Parathyroid adenoma (tissue), 2 donors: ENCODE measurements at regions not wholly inside any gene's neighbourhood (a gene's known extent, or its start where the extent isn't known, plus 50 kb on each side); places are given as distances from the start of the nearest gene placed in this dataset.

Source experiments
- H2AFZ ChIP-seq: fragments of 300-600 bp; sonication (generic); one replicate; pipeline ENCODE4 v1.7.0; 2017; ENCODE audit warnings: antibody characterized with exemption, mild to moderate bottlenecking
- H3K27ac ChIP-seq: fragments of 300-600 bp; sonication (generic); one replicate; pipeline ENCODE4 v1.7.0; 2017
- H3K27me3 ChIP-seq: fragments of 300-600 bp; sonication (generic); one replicate; pipeline ENCODE4 v1.7.0; 2017; ENCODE audit warnings: low read length; ENCODE audit not compliant: control insufficient read depth, insufficient read depth
- H3K36me3 ChIP-seq: fragments of 300-600 bp; sonication (generic); one replicate; pipeline ENCODE4 v1.7.0; 2017; ENCODE audit warnings: low read length; ENCODE audit not compliant: control insufficient read depth, insufficient read depth
- H3K4me1 ChIP-seq: fragments of 300-600 bp; sonication (generic); one replicate; pipeline ENCODE4 v1.7.0; 2017; ENCODE audit warnings: control low read depth
- H3K4me2 ChIP-seq: fragments of 300-600 bp; sonication (generic); one replicate; pipeline ENCODE4 v1.7.0; 2017; ENCODE audit warnings: low read length
- H3K4me3 ChIP-seq: fragments of 300-600 bp; sonication (generic); one replicate; pipeline ENCODE4 v1.7.0; 2017; ENCODE audit warnings: low read depth, low read length
- H3K79me2 ChIP-seq: fragments of 300-600 bp; sonication (generic); one replicate; pipeline ENCODE4 v1.7.0; 2017; ENCODE audit warnings: control low read depth
- H3K9ac ChIP-seq: fragments of 300-600 bp; sonication (generic); one replicate; pipeline ENCODE4 v1.7.0; 2017; ENCODE audit warnings: mild to moderate bottlenecking
- H3K9me3 ChIP-seq: fragments of 300-600 bp; sonication (generic); one replicate; pipeline ENCODE4 v1.7.0; 2017; ENCODE audit warnings: low read length; ENCODE audit not compliant: control insufficient read depth
- CTCF ChIP-seq: fragments of 300-600 bp; sonication (generic); IDR thresholded peaks from one replicate; pipeline ENCODE4 v1.7.0; 2017; ENCODE audit warnings: antibody characterized with exemption, mild to moderate bottlenecking
- donor health status: primary hyperparathyroidism.

- no peaks in the 10 kb centered on the region for H3K27me3 ChIP-seq
- H3K79me2 ChIP-seq: no peaks in the 10 kb centered on the region
- H2AFZ ChIP-seq: no peak overlapping the region
- H3K9me3 ChIP-seq: no peaks in the 10 kb centered on the region
- no peaks in the 10 kb centered on the region for H3K4me1 ChIP-seq
- H3K27ac ChIP-seq: no peak overlapping the region
- H3K4me3 ChIP-seq: no peak overlapping the region
- H3K36me3 ChIP-seq: no peaks in the 10 kb centered on the region
- no peak overlapping the region for H3K4me2 ChIP-seq
- H3K9ac ChIP-seq: no peak overlapping the region
- no peak for TF ChIP-seq CTCF
Observed at GRCh38 chr20:7090001-7090400, 322.5 kb downstream of the BMP2 start.

GRCh38 chr20:7090811-7091210 is 323.3 kb downstream of the BMP2 start:
- H3K27me3 ChIP-seq: no peaks in the 10 kb centered on the region
- no peak overlapping the region for H2AFZ ChIP-seq
- no peak for TF ChIP-seq CTCF
- H3K4me1 ChIP-seq: no peaks in the 10 kb centered on the region
- no peaks in the 10 kb centered on the region for H3K79me2 ChIP-seq
- H3K9me3 ChIP-seq: no peaks in the 10 kb centered on the region
- no peak overlapping the region for H3K4me3 ChIP-seq
- H3K9ac ChIP-seq: no peak overlapping the region
- no peak overlapping the region for H3K27ac ChIP-seq
- no peaks in the 10 kb centered on the region for H3K36me3 ChIP-seq
- H3K4me2 ChIP-seq: no peak overlapping the region

- no peaks in the 10 kb centered on the region for H3K4me1 ChIP-seq
- H3K27ac ChIP-seq: no peak overlapping the region
- no peak overlapping the region for H2AFZ ChIP-seq
- H3K36me3 ChIP-seq: no peaks in the 10 kb centered on the region
- H3K4me2 ChIP-seq: no peak overlapping the region
- no peak for TF ChIP-seq CTCF
- no peak overlapping the region for H3K4me3 ChIP-seq
- H3K9me3 ChIP-seq: no peaks in the 10 kb centered on the region
- H3K9ac ChIP-seq: no peak overlapping the region
- no peaks in the 10 kb centered on the region for H3K79me2 ChIP-seq
- H3K27me3 ChIP-seq: no peaks in the 10 kb centered on the region
Observed at GRCh38 chr20:7091655-7092054, 324.2 kb downstream of the BMP2 start.

GRCh38 chr20:7094438-7094997 is 327.0 kb downstream of the BMP2 start:
- no peaks in the 10 kb centered on the region for H3K27me3 ChIP-seq
- H3K4me1 ChIP-seq: no peaks in the 10 kb centered on the region
- H3K9me3 ChIP-seq: no peaks in the 10 kb centered on the region
- peak; percentile 35 for TF ChIP-seq CTCF
- no peak overlapping the region for H3K4me2 ChIP-seq
- no peak overlapping the region for H3K9ac ChIP-seq
- H3K79me2 ChIP-seq: no peaks in the 10 kb centered on the region
- no peak overlapping the region for H3K27ac ChIP-seq
- no peak overlapping the region for H3K4me3 ChIP-seq
- H3K36me3 ChIP-seq: no peaks in the 10 kb centered on the region
- H2AFZ ChIP-seq: no peak overlapping the region

- no peaks in the 10 kb centered on the region for H3K79me2 ChIP-seq
- H3K36me3 ChIP-seq: no peaks in the 10 kb centered on the region
- no peak overlapping the region for H3K9ac ChIP-seq
- TF ChIP-seq CTCF: no peak
- H3K27ac ChIP-seq: no peak overlapping the region
- no peak overlapping the region for H3K4me3 ChIP-seq
- no peaks in the 10 kb centered on the region for H3K27me3 ChIP-seq
- H2AFZ ChIP-seq: no peak overlapping the region
- H3K4me1 ChIP-seq: no peaks in the 10 kb centered on the region
- H3K9me3 ChIP-seq: no peaks in the 10 kb centered on the region
- no peak overlapping the region for H3K4me2 ChIP-seq
Observed at GRCh38 chr20:7106910-7107309, 339.4 kb downstream of the BMP2 start.
